ENCODE measurements at regions not wholly inside any gene's neighbourhood (a gene's known extent, or its start where the extent isn't known, plus 50 kb on each side); places are given as distances from the start of the nearest gene placed in this dataset.

GRCh38 chr5:145484158-145484557, 351.0 kb downstream of the PRELID2 start:
- intact Hi-C loops (cut with DNase I; ENCODE audit: low total_unique reads) = no loop called here
- TF ChIP-seq CTCF (IDR thresholded peaks at IDR 0.05) (no peak), POLR2A (IDR thresholded peaks at IDR 0.05) (no peak)
- WGBS, 2 donors = 43 to 60% methylated on average over 1 of the region's 1 CpG
- no peak overlapping the region for H3K4me3 ChIP-seq (ENCODE audit: low read depth, poor library complexity, severe bottlenecking)
- DNase-seq (ENCODE audit: low spot score in 2 of 2) = no peak

- DNase-seq (ENCODE audit: low spot score in 2 of 2) = no peak
- intact Hi-C loops (cut with DNase I; ENCODE audit: low total_unique reads) = no loop called here
- no peak overlapping the region for H3K4me3 ChIP-seq (ENCODE audit: low read depth, poor library complexity, severe bottlenecking)
- TF ChIP-seq CTCF (IDR thresholded peaks at IDR 0.05) (no peak), POLR2A (IDR thresholded peaks at IDR 0.05) (no peak)
These were observed 351.9 kb downstream of the PRELID2 start for GRCh38 chr5:145483212-145483611.

- no peak overlapping the region for H3K4me3 ChIP-seq (ENCODE audit: low read depth, poor library complexity, severe bottlenecking)
- WGBS, 2 donors = 82 to 96% methylated on average over 1 of the region's 1 CpG
- intact Hi-C loops (cut with DNase I; ENCODE audit: low total_unique reads) = no loop called here
- DNase-seq (ENCODE audit: low spot score in 2 of 2) = no peak
- TF ChIP-seq POLR2A (IDR thresholded peaks at IDR 0.05) (no peak), CTCF (IDR thresholded peaks at IDR 0.05) (no peak)
These were observed 355.3 kb downstream of the PRELID2 start for GRCh38 chr5:145479857-145480256.

GRCh38 chr5:145479271-145479670, 355.9 kb downstream of the PRELID2 start:
- TF ChIP-seq POLR2A (IDR thresholded peaks at IDR 0.05) = no peak
- WGBS, 2 donors = 65 to 68% methylated on average over 4 of the region's 4 CpGs
- intact Hi-C loops (cut with DNase I; ENCODE audit: low total_unique reads) = no loop called here

GRCh38 chr5:145478651-145479050, 356.5 kb downstream of the PRELID2 start:
- 53 to 61% methylated on average over 2 of the region's 2 CpGs for WGBS, 2 donors
- intact Hi-C loops (cut with DNase I; ENCODE audit: low total_unique reads) = no loop called here
- no peak overlapping the region for H3K4me3 ChIP-seq (ENCODE audit: low read depth, poor library complexity, severe bottlenecking)
- TF ChIP-seq POLR2A (IDR thresholded peaks at IDR 0.05) = no peak
- no peak for TF ChIP-seq CTCF (IDR thresholded peaks at IDR 0.05)
- no peak for DNase-seq (ENCODE audit: low spot score in 2 of 2)

More at GRCh38 chr5:145479271-145479670, 355.9 kb downstream of the PRELID2 start:
- DNase-seq (ENCODE audit: low spot score in 2 of 2) = no peak
- H3K4me3 ChIP-seq (ENCODE audit: low read depth, poor library complexity, severe bottlenecking) = no peak overlapping the region

DNA sequence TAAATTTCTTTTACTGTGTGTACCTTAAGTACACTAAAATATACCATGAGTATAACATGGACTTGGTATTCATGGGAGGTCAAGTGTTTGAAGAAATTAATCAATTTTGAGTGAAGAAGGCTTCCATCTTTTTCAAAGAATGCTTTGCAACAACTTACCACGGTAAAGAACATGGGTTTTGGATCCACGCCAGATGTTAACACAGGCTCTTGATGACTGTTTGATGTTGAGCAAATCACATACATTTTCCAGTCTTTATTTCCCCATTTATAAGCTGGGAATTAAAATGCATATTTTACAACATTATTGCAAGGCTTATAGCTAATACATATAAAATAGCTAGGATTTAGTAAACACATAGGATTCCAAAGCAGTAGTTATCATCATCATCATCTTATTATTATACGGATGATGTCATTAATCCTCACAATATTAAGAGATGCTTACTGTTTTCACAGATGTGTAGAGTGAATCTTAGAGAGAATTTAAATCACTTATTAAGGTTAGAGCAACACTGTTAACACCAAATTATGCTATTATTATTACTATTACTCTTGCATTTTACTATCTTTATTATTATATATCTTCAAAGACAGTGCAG, 362.0 kb downstream of the PRELID2 start:
- WGBS, 2 donors = 64 to 65% methylated on average over 3 of the region's 3 CpGs
- intact Hi-C loops (cut with DNase I; ENCODE audit: low total_unique reads) = no loop called here
- DNase-seq (ENCODE audit: low spot score in 2 of 2) = no peak
- TF ChIP-seq POLR2A (IDR thresholded peaks at IDR 0.05) = no peak
- no peak for TF ChIP-seq CTCF (IDR thresholded peaks at IDR 0.05)
- H3K4me3 ChIP-seq (ENCODE audit: low read depth, poor library complexity, severe bottlenecking) = no peak overlapping the region
